Endothelial cell of umbilical vein (primary cell): ENCODE measurements at regions not wholly inside any gene's neighbourhood (a gene's known extent, or its start where the extent isn't known, plus 50 kb on each side); places are given as distances from the start of the nearest gene placed in this dataset.

Source experiments
- BruUV-seq: library from RNA; stranded (reverse); fragments of 400-500 nt; replicated peaks from 2 replicates; lab custom pipeline; 2021; lab: Mats Ljungman, UMichigan
- CTCF ChIA-PET: fragments of 300-600, 350-600 bp; sonication (Branson Sonifier 250); formaldehyde crosslinking; loops from one replicate; lab custom pipeline; 2021; ENCODE audit warnings: antibody characterized with exemption, inconsistent platforms; lab: Charles Lee
- POLR2A ChIA-PET: fragments of 300-600, 350-600 bp; sonication (Branson Sonifier 250); formaldehyde crosslinking; loops from one replicate; lab custom pipeline; 2021; ENCODE audit warnings: antibody characterized with exemption, inconsistent platforms; lab: Charles Lee
- DNase-seq: peaks from one replicate; pipeline ENCODE4 v3.0.0-alpha.2; 2011; ENCODE audit warnings: low read depth, low spot score
- FAIRE-seq: peaks from 2 replicates; lab custom pipeline; 2011; peaks lifted over from hg19 to GRCh38; lab: Jason Lieb, UNC
- H2AFZ ChIP-seq: 2 replicates; pipeline ENCODE4 v1.6.0; 2012; ENCODE audit warnings: low read depth, low read length, control low read depth, inconsistent platforms
- H3K27ac ChIP-seq: 2 replicates; pipeline ENCODE4 v1.5.1; 2011; ENCODE audit warnings: low read depth, mild to moderate bottlenecking, control low read depth, low read length, moderate library complexity; ENCODE audit not compliant: insufficient read depth
- H3K27me3 ChIP-seq, 2 experiments: 2 replicates each; pipeline versions ENCODE4 v1.6.0 to v1.6.1; 2011; ENCODE audit warnings: low read length in 2 of 2, mixed read lengths in 1 of 2; ENCODE audit not compliant: control insufficient read depth in 2 of 2, insufficient read depth in 2 of 2
- H3K36me3 ChIP-seq, 2 experiments: 2 replicates in 1 of 2; 3 replicates in 1 of 2; pipeline ENCODE4 v1.5.1; 2011; ENCODE audit warnings: low read length in 2 of 2, mild to moderate bottlenecking in 1 of 2, moderate library complexity in 1 of 2; ENCODE audit not compliant: control insufficient read depth in 2 of 2, insufficient read depth in 2 of 2; ENCODE audit errors: extremely low read depth in 1 of 2
- H3K4me1 ChIP-seq: 3 replicates; pipeline ENCODE4 v1.5.1; 2011; ENCODE audit warnings: mild to moderate bottlenecking, low read length; ENCODE audit not compliant: control insufficient read depth, insufficient read depth; ENCODE audit errors: extremely low read depth
- H3K4me2 ChIP-seq: 2 replicates; pipeline ENCODE4 v1.6.1; 2011; ENCODE audit warnings: low read length, control low read depth, mixed read lengths; ENCODE audit not compliant: insufficient read depth
- H3K4me3 ChIP-seq, 3 experiments: fragments of 200-600 bp in 1 of 3; sonication (generic), shearing (Covaris generic) in 1 of 3; replicated peaks in 1 of 3; 2 replicates each; pipeline ENCODE4 v1.5.1; 2011 to 2016; ENCODE audit warnings: control low read depth in 3 of 3, low read length in 3 of 3, mild to moderate bottlenecking in 2 of 3, inconsistent platforms in 1 of 3, low read depth in 1 of 3, moderate library complexity in 1 of 3; ENCODE audit not compliant: insufficient read depth in 1 of 3
- H3K79me2 ChIP-seq: 2 replicates; pipeline ENCODE4 v1.6.0; 2012; ENCODE audit warnings: low read length, inconsistent platforms; ENCODE audit not compliant: control insufficient read depth, insufficient read depth
- H3K9ac ChIP-seq: replicated peaks from 2 replicates; pipeline ENCODE3; 2011; ENCODE audit warnings: low read length, control low read depth; ENCODE audit not compliant: insufficient read depth; ENCODE audit errors: extremely low read depth
- H3K9me1 ChIP-seq: replicated peaks from 3 replicates; pipeline ENCODE4 v1.6.0; 2011; ENCODE audit warnings: mild to moderate bottlenecking, low read length; ENCODE audit not compliant: control insufficient read depth, insufficient read depth; ENCODE audit errors: extremely low read depth
- H3K9me3 ChIP-seq: replicated peaks from 2 replicates; pipeline ENCODE4 v1.5.1; 2012; ENCODE audit warnings: low read length, inconsistent platforms; ENCODE audit not compliant: control insufficient read depth, insufficient read depth
- H4K20me1 ChIP-seq: replicated peaks from 2 replicates; pipeline ENCODE3; 2011; ENCODE audit warnings: mild to moderate bottlenecking, low read length; ENCODE audit not compliant: control insufficient read depth, insufficient read depth; ENCODE audit errors: extremely low read depth
- EZH2 ChIP-seq: IDR thresholded peaks from 2 replicates; pipeline ENCODE4 v1.6.1; 2012; ENCODE audit warnings: borderline replicate concordance, low read depth, mild to moderate bottlenecking, moderate library complexity, low read length, inconsistent platforms; ENCODE audit not compliant: severe bottlenecking
- FOS ChIP-seq: IDR thresholded peaks from 2 replicates; pipeline ENCODE4 v1.6.1; 2011; ENCODE audit warnings: mild to moderate bottlenecking, low read length, moderate library complexity, borderline replicate concordance; ENCODE audit not compliant: insufficient read depth
- GATA2 ChIP-seq: IDR thresholded peaks from 2 replicates; pipeline ENCODE4 v1.7.0; 2011; ENCODE audit warnings: low read depth, mild to moderate bottlenecking, moderate library complexity, mixed read lengths, low read length; ENCODE audit not compliant: insufficient read length, insufficient read depth
- JUN ChIP-seq: IDR thresholded peaks from 2 replicates; pipeline ENCODE4 v1.6.1; 2011; ENCODE audit warnings: borderline replicate concordance, low read depth; ENCODE audit not compliant: insufficient read length, insufficient read depth
- MYC ChIP-seq: IDR thresholded peaks from one replicate; pipeline ENCODE4 v1.6.1; 2011; ENCODE audit warnings: mild to moderate bottlenecking, low read depth, low read length
- POLR2A ChIP-seq: IDR thresholded peaks from 2 replicates; pipeline ENCODE4 v1.6.1; 2012; ENCODE audit warnings: low read depth, mild to moderate bottlenecking, control low read depth, low read length
- POLR2AphosphoS5 ChIP-seq: IDR thresholded peaks from 2 replicates; pipeline ENCODE4 v1.6.1; 2012; ENCODE audit warnings: low read depth, mild to moderate bottlenecking, control low read depth, low read length, moderate library complexity; ENCODE audit not compliant: insufficient read depth
- dilution Hi-C: fragments of 300-500 bp; cut with MboI; formaldehyde crosslinking; loops from one replicate; pipeline ENCODE4 v1.15.0; 2019; ENCODE audit warnings: low sequenced_read_pairs; ENCODE audit not compliant: extremely low pct_ligation_motif_present
- intact Hi-C: fragments of 100-400 bp; cut with micrococcal nuclease; formaldehyde crosslinking; loops from one replicate; pipeline ENCODE4 v1.10.0; 2022
- TF ChIP-seq, protein P1 (sequence below), 2 donors: IDR thresholded peaks; 1 replicate in 1 of 2; 2 replicates in 1 of 2; pipeline ENCODE4 v1.5.1; 2011; ENCODE audit warnings: low read length in 2 of 2, mild to moderate bottlenecking in 2 of 2, moderate library complexity in 2 of 2, control low read depth in 1 of 2, inconsistent platforms in 1 of 2, low read depth in 1 of 2; ENCODE audit not compliant: insufficient read depth in 1 of 2; ENCODE audit errors: extremely low read depth in 1 of 2
- TF ChIP-seq, protein P2 (sequence below): IDR thresholded peaks from 2 replicates; pipeline ENCODE4 v1.6.1; 2011; ENCODE audit not compliant: insufficient read depth, insufficient read length

DNA sequence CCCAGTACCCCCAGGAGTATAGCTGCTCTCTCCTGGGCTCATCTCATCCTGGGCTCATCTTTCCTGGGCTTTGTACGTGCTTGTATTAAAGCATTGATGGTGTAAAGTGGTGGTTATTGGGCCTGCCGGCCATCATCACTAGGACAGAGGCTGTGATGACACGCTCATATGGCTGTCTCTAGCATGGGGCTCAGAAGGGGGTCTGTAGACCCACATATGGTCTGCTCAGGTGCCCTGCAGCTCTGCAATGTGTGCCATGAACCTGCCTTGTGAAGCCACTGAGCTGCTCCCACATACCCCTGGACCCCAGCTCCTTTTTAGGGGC lies 143.4 kb downstream of the CDC5L start:
- no peaks in the 10 kb centered on the region for H3K9me1 ChIP-seq
- no peaks in the 10 kb centered on the region for H3K27me3 ChIP-seq
- ChIA-PET CTCF (interaction anchor here (3.0 kb wide), 1 partner anchor 55 kb away, joined by 16 read pairs; no protein-coding TSS in a partner anchor), POLR2A (no interaction called here)
- H3K36me3 ChIP-seq = no peaks in the 10 kb centered on the region
- no TSS peak for BruUV-seq
- H3K4me1 ChIP-seq = no peaks in the 10 kb centered on the region
- H4K20me1 ChIP-seq = no peaks in the 10 kb centered on the region
- no peaks in the 10 kb centered on the region for H3K79me2 ChIP-seq
- no peak overlapping the region for H3K27ac ChIP-seq
- TF ChIP-seq POLR2A = no peak
- no peaks in the 10 kb centered on the region for H3K9me3 ChIP-seq
- no peak for DNase-seq
- H3K4me2 ChIP-seq = no peak overlapping the region
- no peak for FAIRE-seq
- intact Hi-C loops (no loop called here), dilution Hi-C loops (no loop called here)
- no peak overlapping the region for H3K4me3 ChIP-seq
- no peak overlapping the region for H2AFZ ChIP-seq
- H3K9ac ChIP-seq = no peak overlapping the region

DNA sequence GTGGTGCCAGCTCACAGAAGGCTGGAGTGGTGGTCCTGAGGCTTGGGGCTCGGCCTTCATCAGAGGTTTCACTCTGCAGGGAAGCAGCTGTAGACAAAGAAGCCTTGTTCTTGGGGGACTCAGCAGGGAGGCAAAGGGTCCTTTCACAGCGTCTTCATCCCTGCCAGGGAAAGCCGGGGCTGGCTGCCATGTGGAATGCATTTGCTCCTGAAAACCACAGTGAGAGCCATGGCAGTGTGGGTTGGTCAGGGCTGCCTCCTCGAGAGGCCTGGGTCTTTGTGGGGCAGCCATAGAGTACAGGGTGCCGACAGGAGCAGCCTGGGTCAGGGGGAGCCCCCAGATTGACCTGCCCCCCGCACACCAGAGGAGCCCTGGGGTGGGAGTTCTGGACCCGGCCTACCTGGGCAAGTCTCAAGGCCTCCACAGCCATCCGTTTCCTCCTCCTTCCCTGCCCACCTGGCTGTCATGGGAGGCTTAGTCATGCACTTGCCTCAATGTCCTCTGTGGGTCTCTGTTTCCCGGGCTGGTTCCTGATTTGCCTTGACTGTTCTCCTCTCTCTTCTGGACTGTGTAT lies 144.0 kb downstream of the CDC5L start:
- dilution Hi-C loops (no loop called here), intact Hi-C loops (no loop called here)
- H3K9me1 ChIP-seq = no peaks in the 10 kb centered on the region
- H3K9ac ChIP-seq = no peak overlapping the region
- no peaks in the 10 kb centered on the region for H3K9me3 ChIP-seq
- BruUV-seq = no TSS peak
- no peak for DNase-seq
- H3K79me2 ChIP-seq = no peaks in the 10 kb centered on the region
- H4K20me1 ChIP-seq = no peaks in the 10 kb centered on the region
- CTCF ChIA-PET = interaction anchor here (3.0 kb wide), 1 partner anchor 56 kb away, joined by 16 read pairs; no protein-coding TSS in a partner anchor
- H3K27ac ChIP-seq = no peak overlapping the region
- H3K27me3 ChIP-seq = no peaks in the 10 kb centered on the region
- no peak overlapping the region for H2AFZ ChIP-seq
- no peaks in the 10 kb centered on the region for H3K4me1 ChIP-seq
- no peak for FAIRE-seq
- H3K4me3 ChIP-seq = no peak overlapping the region
- no peak overlapping the region for H3K4me2 ChIP-seq
- no peak for TF ChIP-seq POLR2AphosphoS5
- TF ChIP-seq, protein P1, sequence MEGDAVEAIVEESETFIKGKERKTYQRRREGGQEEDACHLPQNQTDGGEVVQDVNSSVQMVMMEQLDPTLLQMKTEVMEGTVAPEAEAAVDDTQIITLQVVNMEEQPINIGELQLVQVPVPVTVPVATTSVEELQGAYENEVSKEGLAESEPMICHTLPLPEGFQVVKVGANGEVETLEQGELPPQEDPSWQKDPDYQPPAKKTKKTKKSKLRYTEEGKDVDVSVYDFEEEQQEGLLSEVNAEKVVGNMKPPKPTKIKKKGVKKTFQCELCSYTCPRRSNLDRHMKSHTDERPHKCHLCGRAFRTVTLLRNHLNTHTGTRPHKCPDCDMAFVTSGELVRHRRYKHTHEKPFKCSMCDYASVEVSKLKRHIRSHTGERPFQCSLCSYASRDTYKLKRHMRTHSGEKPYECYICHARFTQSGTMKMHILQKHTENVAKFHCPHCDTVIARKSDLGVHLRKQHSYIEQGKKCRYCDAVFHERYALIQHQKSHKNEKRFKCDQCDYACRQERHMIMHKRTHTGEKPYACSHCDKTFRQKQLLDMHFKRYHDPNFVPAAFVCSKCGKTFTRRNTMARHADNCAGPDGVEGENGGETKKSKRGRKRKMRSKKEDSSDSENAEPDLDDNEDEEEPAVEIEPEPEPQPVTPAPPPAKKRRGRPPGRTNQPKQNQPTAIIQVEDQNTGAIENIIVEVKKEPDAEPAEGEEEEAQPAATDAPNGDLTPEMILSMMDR (IDR thresholded peaks at IDR 0.05; ENCODE audit: extremely low read depth in 1 of 2, insufficient read depth in 1 of 2, low read depth in 1 of 2, low read length in 2 of 2) = no peak
- no peak for TF ChIP-seq POLR2A
- no peak for TF ChIP-seq MYC
- TF ChIP-seq, protein P2, sequence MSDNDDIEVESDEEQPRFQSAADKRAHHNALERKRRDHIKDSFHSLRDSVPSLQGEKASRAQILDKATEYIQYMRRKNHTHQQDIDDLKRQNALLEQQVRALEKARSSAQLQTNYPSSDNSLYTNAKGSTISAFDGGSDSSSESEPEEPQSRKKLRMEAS = no peak
- no peak for TF ChIP-seq GATA2
- no peak for TF ChIP-seq FOS
- TF ChIP-seq EZH2 = no peak
- no peak for TF ChIP-seq JUN
- POLR2A ChIA-PET = no interaction called here
- no peaks in the 10 kb centered on the region for H3K36me3 ChIP-seq
